WTC11 (cell line): ENCODE measurements at regions not wholly inside any gene's neighbourhood (a gene's known extent, or its start where the extent isn't known, plus 50 kb on each side); places are given as distances from the start of the nearest gene placed in this dataset.
A peak's percentile ranks its signal among the peaks of the same experiment; 100 is the strongest.

Source experiments
- ATAC-seq: fragments of 200-7000 bp; cut with Tn5 transposase; 2 replicates; pipeline ENCODE4 v1.10.0; 2021; ENCODE audit warnings: mild to moderate bottlenecking, moderate library complexity
- CTCF ChIA-PET: fragments of 300-600 bp; sonication (Branson Sonifier 250); formaldehyde crosslinking; loops from one replicate; lab custom pipeline; 2021; ENCODE audit warnings: antibody characterized with exemption; lab: Charles Lee
- POLR2A ChIA-PET: fragments of 350-600 bp; sonication (Branson Sonifier 250); formaldehyde crosslinking; loops from one replicate; lab custom pipeline; 2021; ENCODE audit warnings: antibody characterized with exemption; lab: Charles Lee
- DNase-seq: peaks from one replicate; pipeline ENCODE4 v3.0.0; 2021; ENCODE audit warnings: low spot score
- H3K27ac Mint-ChIP-seq: 2 replicates; pipeline ENCODE4 v1.8.0; 2021; ENCODE audit warnings: mixed read lengths
- H3K27me3 Mint-ChIP-seq: 2 replicates; pipeline ENCODE4 v1.8.0; 2021; ENCODE audit warnings: low read depth, mild to moderate bottlenecking, moderate library complexity, mixed read lengths
- H3K36me3 Mint-ChIP-seq: 2 replicates; pipeline ENCODE4 v1.8.0; 2021; ENCODE audit warnings: mixed read lengths
- H3K4me1 Mint-ChIP-seq: 2 replicates; pipeline ENCODE4 v1.8.0; 2022; ENCODE audit warnings: mixed read lengths
- H3K4me3 Mint-ChIP-seq: 2 replicates; pipeline ENCODE4 v1.8.0; 2021; ENCODE audit warnings: mild to moderate bottlenecking, moderate library complexity, mixed read lengths
- H3K9me3 Mint-ChIP-seq: 2 replicates; pipeline ENCODE4 v1.8.0; 2021; ENCODE audit warnings: mixed read lengths
- FOXJ3 ChIP-seq: sonication (generic); formaldehyde crosslinking; IDR thresholded peaks from 2 replicates; pipeline ENCODE4 v1.9.0; 2021; ENCODE audit warnings: missing genetic modification reagents, mild to moderate bottlenecking, borderline replicate concordance
- FOXK1 ChIP-seq: sonication (generic); formaldehyde crosslinking; IDR thresholded peaks from 2 replicates; pipeline ENCODE4 v1.8.0; 2022; ENCODE audit warnings: mild to moderate bottlenecking, moderate library complexity, missing genetic modification reagents
- FOXP1 ChIP-seq: sonication (generic); formaldehyde crosslinking; IDR thresholded peaks from 2 replicates; pipeline ENCODE4 v1.8.0; 2022; ENCODE audit warnings: missing genetic modification reagents, mild to moderate bottlenecking, moderate library complexity, borderline replicate concordance
- HMGA2 ChIP-seq: fragments of 250-450 bp; sonication (Bioruptor Pico); IDR thresholded peaks from 2 replicates; pipeline ENCODE4 v1.4.0; 2021; ENCODE audit warnings: mild to moderate bottlenecking, moderate library complexity
- IRF2 ChIP-seq: sonication (generic); formaldehyde crosslinking; IDR thresholded peaks from 2 replicates; pipeline ENCODE4 v1.8.0; 2022; ENCODE audit warnings: low read depth, missing genetic modification reagents, borderline replicate concordance
- MXD4 ChIP-seq: fragments of 250-450 bp; sonication (Bioruptor Pico); IDR thresholded peaks from 2 replicates; pipeline ENCODE4 v1.8.0; 2021; ENCODE audit warnings: mild to moderate bottlenecking, moderate library complexity, borderline replicate concordance
- NFE2L1 ChIP-seq: sonication (generic); formaldehyde crosslinking; IDR thresholded peaks from 2 replicates; pipeline ENCODE4 v1.8.1; 2023; ENCODE audit warnings: missing genetic modification reagents
- NR2C2 ChIP-seq: sonication (generic); formaldehyde crosslinking; IDR thresholded peaks from 2 replicates; pipeline ENCODE4 v1.8.0; 2022; ENCODE audit warnings: mild to moderate bottlenecking, missing genetic modification reagents
- SP1 ChIP-seq: sonication (generic); formaldehyde crosslinking; conservative IDR thresholded peaks from 2 replicates; pipeline ENCODE4 v1.8.1; 2022; ENCODE audit warnings: missing genetic modification reagents
- TEAD4 ChIP-seq: sonication (generic); formaldehyde crosslinking; IDR thresholded peaks from 2 replicates; pipeline ENCODE4 v1.8.0; 2022; ENCODE audit warnings: mild to moderate bottlenecking, missing genetic modification reagents
- ZNF138 ChIP-seq: sonication (generic); formaldehyde crosslinking; conservative IDR thresholded peaks from 2 replicates; pipeline ENCODE4 v1.8.1; 2022; ENCODE audit warnings: mild to moderate bottlenecking, moderate library complexity, missing genetic modification reagents
- ZNF317 ChIP-seq: sonication (generic); formaldehyde crosslinking; IDR thresholded peaks from 2 replicates; pipeline ENCODE4 v1.8.1; 2023; ENCODE audit warnings: low read depth, mild to moderate bottlenecking, moderate library complexity, missing genetic modification reagents, borderline replicate concordance
- TF ChIP-seq, protein P1 (sequence below): sonication (generic); formaldehyde crosslinking; IDR thresholded peaks from 2 replicates; pipeline ENCODE4 v1.8.1; 2022; ENCODE audit warnings: missing genetic modification reagents, borderline replicate concordance
- TF ChIP-seq, protein P2 (sequence below): fragments of 250-450 bp; sonication (Bioruptor Pico); IDR thresholded peaks from 2 replicates; pipeline ENCODE4 v1.9.0; 2021; ENCODE audit warnings: mild to moderate bottlenecking, borderline replicate concordance
- TF ChIP-seq, protein P3 (sequence below): fragments of 250-450 bp; sonication (Bioruptor Pico); IDR thresholded peaks from 2 replicates; pipeline ENCODE4 v1.8.0; 2021; ENCODE audit warnings: mild to moderate bottlenecking
- TF ChIP-seq, protein P4 (sequence below): sonication (generic); formaldehyde crosslinking; IDR thresholded peaks from 2 replicates; pipeline ENCODE4 v1.8.1; 2022; ENCODE audit warnings: low read depth, missing genetic modification reagents, borderline replicate concordance
- TF ChIP-seq, protein P5 (sequence below): sonication (generic); formaldehyde crosslinking; conservative IDR thresholded peaks from 2 replicates; pipeline ENCODE4 v1.8.1; 2022; ENCODE audit warnings: mild to moderate bottlenecking, missing genetic modification reagents
- TF ChIP-seq, protein P6 (sequence below): sonication (generic); formaldehyde crosslinking; IDR thresholded peaks from 2 replicates; pipeline ENCODE4 v1.8.1; 2023; ENCODE audit warnings: mild to moderate bottlenecking, missing genetic modification reagents
- TF ChIP-seq, protein P7 (sequence below): fragments of 250-450 bp; sonication (Bioruptor Pico); IDR thresholded peaks from 2 replicates; pipeline ENCODE4 v1.9.0; 2021; ENCODE audit warnings: mild to moderate bottlenecking
- TF ChIP-seq, protein P8 (sequence below): sonication (generic); formaldehyde crosslinking; IDR thresholded peaks from 2 replicates; pipeline ENCODE4 v1.8.1; 2022; ENCODE audit warnings: mild to moderate bottlenecking, moderate library complexity, missing genetic modification reagents

DNA sequence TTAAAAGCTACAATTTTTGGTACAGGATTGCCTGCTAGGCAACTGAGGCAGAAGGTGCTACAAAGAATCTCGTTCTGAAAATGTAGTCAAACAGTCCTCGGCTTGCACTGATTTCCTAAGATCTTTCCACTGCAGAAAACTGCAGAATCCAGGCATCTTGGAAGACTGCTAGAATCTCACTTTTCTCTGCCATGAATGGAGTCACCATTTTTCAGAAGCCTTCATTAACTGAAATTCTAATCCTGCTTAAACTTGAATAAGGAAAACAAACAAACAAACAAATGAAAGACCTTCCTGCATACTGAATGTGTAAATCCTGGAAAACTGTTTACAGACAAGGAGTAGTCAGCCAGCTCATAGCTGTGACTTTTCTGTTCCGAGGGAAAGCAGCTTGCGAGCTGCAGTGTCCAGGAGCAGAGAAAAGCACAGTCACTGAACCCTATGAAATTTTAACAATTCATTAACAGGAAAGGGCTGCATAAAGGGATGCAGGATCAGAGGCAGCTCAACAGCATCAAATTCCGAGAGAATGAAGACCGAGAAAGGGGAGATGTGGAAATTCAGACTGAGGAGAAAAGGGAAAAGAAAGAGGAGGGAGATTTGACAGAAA is 210.5 kb upstream of the PIK3C3 start:
- peak; percentile 13 for ATAC-seq
- Mint-ChIP-seq H3K9me3 (peaks cover 4% of the 10 kb centered on the region; the same call in 1 of the 2 replicates), H3K4me3 (peak overlapping the region; percentile 42), H3K27ac (peak overlapping the region; percentile 76)
- TF ChIP-seq SP1 (CRISPR knock-in tag): no peak
- no peak for TF ChIP-seq ZNF138 (CRISPR knock-in tag)
- no peak for TF ChIP-seq FOXK1 (CRISPR knock-in tag)
- TF ChIP-seq, all 79 proteins: peak for 0
- peaks cover 40% of the 10 kb centered on the region for H3K4me1 Mint-ChIP-seq
- no peaks in the 10 kb centered on the region; the same call in 1 of the 2 replicates for H3K36me3 Mint-ChIP-seq
- POLR2A ChIA-PET: interaction anchor here (0.7 kb wide), 1 partner anchor 207 kb away, joined by 3 read pairs; no protein-coding TSS in a partner anchor
- CTCF ChIA-PET: no interaction called here
- DNase-seq: no peak
- no peaks in the 10 kb centered on the region for H3K27me3 Mint-ChIP-seq

DNA sequence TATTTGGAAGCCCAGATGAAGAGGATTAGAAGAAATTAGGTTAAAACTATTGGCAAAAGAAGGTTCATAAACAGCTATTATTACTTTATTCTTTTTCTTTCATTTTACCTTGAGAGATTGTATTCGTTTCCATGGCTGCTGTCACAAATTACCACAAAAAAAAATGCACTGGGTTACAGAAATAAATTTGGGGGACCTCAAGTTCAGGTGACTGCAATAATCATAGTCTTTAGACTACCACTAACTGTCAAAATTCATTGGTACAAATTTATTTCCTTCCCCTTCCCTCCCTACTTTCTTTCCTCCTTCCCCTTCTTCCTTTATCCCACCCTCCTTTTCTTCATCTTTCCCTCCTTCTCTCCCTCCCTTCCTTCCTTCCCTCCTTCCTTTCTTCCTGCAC is 217.8 kb upstream of the PIK3C3 start:
- TF ChIP-seq, protein P1, sequence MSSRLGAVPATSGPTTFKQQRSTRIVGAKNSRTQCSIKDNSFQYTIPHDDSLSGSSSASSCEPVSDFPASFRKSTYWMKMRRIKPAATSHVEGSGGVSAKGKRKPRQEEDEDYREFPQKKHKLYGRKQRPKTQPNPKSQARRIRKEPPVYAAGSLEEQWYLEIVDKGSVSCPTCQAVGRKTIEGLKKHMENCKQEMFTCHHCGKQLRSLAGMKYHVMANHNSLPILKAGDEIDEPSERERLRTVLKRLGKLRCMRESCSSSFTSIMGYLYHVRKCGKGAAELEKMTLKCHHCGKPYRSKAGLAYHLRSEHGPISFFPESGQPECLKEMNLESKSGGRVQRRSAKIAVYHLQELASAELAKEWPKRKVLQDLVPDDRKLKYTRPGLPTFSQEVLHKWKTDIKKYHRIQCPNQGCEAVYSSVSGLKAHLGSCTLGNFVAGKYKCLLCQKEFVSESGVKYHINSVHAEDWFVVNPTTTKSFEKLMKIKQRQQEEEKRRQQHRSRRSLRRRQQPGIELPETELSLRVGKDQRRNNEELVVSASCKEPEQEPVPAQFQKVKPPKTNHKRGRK (CRISPR knock-in tag): no peak
- TF ChIP-seq NR2C2 (CRISPR knock-in tag) (no peak), MXD4 (no peak), SP1 (CRISPR knock-in tag) (no peak), TEAD4 (CRISPR knock-in tag) (no peak), ZNF317 (CRISPR knock-in tag) (no peak), NFE2L1 (CRISPR knock-in tag) (no peak), IRF2 (CRISPR knock-in tag) (no peak), FOXP1 (CRISPR knock-in tag) (no peak), HMGA2 (CRISPR knock-in tag) (no peak), FOXJ3 (CRISPR knock-in tag) (no peak)
- TF ChIP-seq, protein P2, sequence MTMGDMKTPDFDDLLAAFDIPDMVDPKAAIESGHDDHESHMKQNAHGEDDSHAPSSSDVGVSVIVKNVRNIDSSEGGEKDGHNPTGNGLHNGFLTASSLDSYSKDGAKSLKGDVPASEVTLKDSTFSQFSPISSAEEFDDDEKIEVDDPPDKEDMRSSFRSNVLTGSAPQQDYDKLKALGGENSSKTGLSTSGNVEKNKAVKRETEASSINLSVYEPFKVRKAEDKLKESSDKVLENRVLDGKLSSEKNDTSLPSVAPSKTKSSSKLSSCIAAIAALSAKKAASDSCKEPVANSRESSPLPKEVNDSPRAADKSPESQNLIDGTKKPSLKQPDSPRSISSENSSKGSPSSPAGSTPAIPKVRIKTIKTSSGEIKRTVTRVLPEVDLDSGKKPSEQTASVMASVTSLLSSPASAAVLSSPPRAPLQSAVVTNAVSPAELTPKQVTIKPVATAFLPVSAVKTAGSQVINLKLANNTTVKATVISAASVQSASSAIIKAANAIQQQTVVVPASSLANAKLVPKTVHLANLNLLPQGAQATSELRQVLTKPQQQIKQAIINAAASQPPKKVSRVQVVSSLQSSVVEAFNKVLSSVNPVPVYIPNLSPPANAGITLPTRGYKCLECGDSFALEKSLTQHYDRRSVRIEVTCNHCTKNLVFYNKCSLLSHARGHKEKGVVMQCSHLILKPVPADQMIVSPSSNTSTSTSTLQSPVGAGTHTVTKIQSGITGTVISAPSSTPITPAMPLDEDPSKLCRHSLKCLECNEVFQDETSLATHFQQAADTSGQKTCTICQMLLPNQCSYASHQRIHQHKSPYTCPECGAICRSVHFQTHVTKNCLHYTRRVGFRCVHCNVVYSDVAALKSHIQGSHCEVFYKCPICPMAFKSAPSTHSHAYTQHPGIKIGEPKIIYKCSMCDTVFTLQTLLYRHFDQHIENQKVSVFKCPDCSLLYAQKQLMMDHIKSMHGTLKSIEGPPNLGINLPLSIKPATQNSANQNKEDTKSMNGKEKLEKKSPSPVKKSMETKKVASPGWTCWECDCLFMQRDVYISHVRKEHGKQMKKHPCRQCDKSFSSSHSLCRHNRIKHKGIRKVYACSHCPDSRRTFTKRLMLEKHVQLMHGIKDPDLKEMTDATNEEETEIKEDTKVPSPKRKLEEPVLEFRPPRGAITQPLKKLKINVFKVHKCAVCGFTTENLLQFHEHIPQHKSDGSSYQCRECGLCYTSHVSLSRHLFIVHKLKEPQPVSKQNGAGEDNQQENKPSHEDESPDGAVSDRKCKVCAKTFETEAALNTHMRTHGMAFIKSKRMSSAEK (CRISPR knock-in tag): no peak
- TF ChIP-seq, protein P3, sequence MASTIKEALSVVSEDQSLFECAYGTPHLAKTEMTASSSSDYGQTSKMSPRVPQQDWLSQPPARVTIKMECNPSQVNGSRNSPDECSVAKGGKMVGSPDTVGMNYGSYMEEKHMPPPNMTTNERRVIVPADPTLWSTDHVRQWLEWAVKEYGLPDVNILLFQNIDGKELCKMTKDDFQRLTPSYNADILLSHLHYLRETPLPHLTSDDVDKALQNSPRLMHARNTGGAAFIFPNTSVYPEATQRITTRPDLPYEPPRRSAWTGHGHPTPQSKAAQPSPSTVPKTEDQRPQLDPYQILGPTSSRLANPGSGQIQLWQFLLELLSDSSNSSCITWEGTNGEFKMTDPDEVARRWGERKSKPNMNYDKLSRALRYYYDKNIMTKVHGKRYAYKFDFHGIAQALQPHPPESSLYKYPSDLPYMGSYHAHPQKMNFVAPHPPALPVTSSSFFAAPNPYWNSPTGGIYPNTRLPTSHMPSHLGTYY: no peak
- TF ChIP-seq, protein P4, sequence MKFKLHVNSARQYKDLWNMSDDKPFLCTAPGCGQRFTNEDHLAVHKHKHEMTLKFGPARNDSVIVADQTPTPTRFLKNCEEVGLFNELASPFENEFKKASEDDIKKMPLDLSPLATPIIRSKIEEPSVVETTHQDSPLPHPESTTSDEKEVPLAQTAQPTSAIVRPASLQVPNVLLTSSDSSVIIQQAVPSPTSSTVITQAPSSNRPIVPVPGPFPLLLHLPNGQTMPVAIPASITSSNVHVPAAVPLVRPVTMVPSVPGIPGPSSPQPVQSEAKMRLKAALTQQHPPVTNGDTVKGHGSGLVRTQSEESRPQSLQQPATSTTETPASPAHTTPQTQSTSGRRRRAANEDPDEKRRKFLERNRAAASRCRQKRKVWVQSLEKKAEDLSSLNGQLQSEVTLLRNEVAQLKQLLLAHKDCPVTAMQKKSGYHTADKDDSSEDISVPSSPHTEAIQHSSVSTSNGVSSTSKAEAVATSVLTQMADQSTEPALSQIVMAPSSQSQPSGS (CRISPR knock-in tag): no peak
- TF ChIP-seq, protein P5, sequence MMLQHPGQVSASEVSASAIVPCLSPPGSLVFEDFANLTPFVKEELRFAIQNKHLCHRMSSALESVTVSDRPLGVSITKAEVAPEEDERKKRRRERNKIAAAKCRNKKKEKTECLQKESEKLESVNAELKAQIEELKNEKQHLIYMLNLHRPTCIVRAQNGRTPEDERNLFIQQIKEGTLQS (CRISPR knock-in tag): no peak
- TF ChIP-seq, protein P6, sequence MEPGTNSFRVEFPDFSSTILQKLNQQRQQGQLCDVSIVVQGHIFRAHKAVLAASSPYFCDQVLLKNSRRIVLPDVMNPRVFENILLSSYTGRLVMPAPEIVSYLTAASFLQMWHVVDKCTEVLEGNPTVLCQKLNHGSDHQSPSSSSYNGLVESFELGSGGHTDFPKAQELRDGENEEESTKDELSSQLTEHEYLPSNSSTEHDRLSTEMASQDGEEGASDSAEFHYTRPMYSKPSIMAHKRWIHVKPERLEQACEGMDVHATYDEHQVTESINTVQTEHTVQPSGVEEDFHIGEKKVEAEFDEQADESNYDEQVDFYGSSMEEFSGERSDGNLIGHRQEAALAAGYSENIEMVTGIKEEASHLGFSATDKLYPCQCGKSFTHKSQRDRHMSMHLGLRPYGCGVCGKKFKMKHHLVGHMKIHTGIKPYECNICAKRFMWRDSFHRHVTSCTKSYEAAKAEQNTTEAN (CRISPR knock-in tag): no peak
- TF ChIP-seq, protein P7, sequence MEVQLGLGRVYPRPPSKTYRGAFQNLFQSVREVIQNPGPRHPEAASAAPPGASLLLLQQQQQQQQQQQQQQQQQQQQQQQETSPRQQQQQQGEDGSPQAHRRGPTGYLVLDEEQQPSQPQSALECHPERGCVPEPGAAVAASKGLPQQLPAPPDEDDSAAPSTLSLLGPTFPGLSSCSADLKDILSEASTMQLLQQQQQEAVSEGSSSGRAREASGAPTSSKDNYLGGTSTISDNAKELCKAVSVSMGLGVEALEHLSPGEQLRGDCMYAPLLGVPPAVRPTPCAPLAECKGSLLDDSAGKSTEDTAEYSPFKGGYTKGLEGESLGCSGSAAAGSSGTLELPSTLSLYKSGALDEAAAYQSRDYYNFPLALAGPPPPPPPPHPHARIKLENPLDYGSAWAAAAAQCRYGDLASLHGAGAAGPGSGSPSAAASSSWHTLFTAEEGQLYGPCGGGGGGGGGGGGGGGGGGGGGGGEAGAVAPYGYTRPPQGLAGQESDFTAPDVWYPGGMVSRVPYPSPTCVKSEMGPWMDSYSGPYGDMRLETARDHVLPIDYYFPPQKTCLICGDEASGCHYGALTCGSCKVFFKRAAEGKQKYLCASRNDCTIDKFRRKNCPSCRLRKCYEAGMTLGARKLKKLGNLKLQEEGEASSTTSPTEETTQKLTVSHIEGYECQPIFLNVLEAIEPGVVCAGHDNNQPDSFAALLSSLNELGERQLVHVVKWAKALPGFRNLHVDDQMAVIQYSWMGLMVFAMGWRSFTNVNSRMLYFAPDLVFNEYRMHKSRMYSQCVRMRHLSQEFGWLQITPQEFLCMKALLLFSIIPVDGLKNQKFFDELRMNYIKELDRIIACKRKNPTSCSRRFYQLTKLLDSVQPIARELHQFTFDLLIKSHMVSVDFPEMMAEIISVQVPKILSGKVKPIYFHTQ: no peak
- TF ChIP-seq, protein P8, sequence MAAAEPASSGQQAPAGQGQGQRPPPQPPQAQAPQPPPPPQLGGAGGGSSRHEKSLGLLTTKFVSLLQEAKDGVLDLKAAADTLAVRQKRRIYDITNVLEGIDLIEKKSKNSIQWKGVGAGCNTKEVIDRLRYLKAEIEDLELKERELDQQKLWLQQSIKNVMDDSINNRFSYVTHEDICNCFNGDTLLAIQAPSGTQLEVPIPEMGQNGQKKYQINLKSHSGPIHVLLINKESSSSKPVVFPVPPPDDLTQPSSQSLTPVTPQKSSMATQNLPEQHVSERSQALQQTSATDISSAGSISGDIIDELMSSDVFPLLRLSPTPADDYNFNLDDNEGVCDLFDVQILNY: no peak
- H3K9me3 Mint-ChIP-seq: peaks cover 4% of the 10 kb centered on the region; the same call in 1 of the 2 replicates
- no peak for DNase-seq
- no peak overlapping the region for H3K4me3 Mint-ChIP-seq
- ChIA-PET CTCF (no interaction called here), POLR2A (no interaction called here)
- H3K27ac Mint-ChIP-seq: no peak overlapping the region
- H3K27me3 Mint-ChIP-seq: no peaks in the 10 kb centered on the region
- no peaks in the 10 kb centered on the region; the same call in 1 of the 2 replicates for H3K36me3 Mint-ChIP-seq
- no peaks in the 10 kb centered on the region for H3K4me1 Mint-ChIP-seq
- ATAC-seq: no peak
